ENCODE measurements at regions not wholly inside any gene's neighbourhood (a gene's known extent, or its start where the extent isn't known, plus 50 kb on each side); places are given as distances from the start of the nearest gene placed in this dataset.

DNA sequence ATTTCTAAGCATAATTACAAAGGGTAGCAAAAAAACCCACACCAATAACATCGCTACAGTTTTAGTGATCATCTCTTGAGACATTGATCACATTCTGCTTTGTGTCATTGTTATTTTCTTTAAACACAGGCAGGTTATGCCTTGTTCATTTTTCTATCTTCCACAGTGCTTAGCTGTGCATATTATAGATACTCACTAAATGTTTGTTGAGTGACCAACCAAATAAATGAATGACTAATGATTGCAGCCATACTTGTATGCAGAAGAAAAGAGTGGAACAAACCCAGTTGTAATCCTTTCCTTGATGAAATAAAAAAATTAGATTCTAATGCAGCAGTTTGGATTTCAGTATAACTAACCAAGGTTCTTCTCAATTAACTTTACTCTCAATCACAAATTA, 81.0 kb upstream of the RASSF8 start:
- TF ChIP-seq, protein P1, sequence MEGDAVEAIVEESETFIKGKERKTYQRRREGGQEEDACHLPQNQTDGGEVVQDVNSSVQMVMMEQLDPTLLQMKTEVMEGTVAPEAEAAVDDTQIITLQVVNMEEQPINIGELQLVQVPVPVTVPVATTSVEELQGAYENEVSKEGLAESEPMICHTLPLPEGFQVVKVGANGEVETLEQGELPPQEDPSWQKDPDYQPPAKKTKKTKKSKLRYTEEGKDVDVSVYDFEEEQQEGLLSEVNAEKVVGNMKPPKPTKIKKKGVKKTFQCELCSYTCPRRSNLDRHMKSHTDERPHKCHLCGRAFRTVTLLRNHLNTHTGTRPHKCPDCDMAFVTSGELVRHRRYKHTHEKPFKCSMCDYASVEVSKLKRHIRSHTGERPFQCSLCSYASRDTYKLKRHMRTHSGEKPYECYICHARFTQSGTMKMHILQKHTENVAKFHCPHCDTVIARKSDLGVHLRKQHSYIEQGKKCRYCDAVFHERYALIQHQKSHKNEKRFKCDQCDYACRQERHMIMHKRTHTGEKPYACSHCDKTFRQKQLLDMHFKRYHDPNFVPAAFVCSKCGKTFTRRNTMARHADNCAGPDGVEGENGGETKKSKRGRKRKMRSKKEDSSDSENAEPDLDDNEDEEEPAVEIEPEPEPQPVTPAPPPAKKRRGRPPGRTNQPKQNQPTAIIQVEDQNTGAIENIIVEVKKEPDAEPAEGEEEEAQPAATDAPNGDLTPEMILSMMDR (IDR thresholded peaks at IDR 0.05; ENCODE audit: low read depth, low read length): no peak
- no peak overlapping the region for H3K4me3 ChIP-seq (ENCODE audit: low read depth, low read length)
- in situ Hi-C loops (cut with HindIII; ENCODE audit: low sequenced_read_pairs): no loop called here
- no peak for DNase-seq (ENCODE audit: low read depth, low spot score)

DNA sequence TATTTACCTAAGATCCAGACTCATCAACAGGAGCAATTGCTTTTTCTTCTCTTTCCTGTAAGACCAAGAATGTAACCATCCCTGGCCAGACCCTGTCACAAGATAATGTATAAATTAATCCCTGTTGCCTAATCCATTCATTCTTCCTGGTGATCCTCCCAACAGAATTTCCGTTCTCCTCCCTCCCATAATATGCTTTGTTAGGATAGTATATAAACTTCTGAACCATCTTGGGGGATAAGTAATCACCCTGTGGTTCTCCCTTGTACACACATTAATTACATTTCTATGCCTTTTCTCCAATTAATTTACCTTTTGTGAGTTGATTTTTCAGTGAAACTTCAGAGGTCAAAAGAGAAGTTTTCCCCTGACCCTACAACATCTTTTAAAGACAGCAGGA, 76.2 kb upstream of the RASSF8 start:
- in situ Hi-C loops (cut with HindIII; ENCODE audit: low sequenced_read_pairs): no loop called here
- no peak for DNase-seq (ENCODE audit: low read depth, low spot score)
- no peak overlapping the region for H3K4me3 ChIP-seq (ENCODE audit: low read depth, low read length)
- TF ChIP-seq, protein P1 (IDR thresholded peaks at IDR 0.05; ENCODE audit: low read depth, low read length): no peak

DNA sequence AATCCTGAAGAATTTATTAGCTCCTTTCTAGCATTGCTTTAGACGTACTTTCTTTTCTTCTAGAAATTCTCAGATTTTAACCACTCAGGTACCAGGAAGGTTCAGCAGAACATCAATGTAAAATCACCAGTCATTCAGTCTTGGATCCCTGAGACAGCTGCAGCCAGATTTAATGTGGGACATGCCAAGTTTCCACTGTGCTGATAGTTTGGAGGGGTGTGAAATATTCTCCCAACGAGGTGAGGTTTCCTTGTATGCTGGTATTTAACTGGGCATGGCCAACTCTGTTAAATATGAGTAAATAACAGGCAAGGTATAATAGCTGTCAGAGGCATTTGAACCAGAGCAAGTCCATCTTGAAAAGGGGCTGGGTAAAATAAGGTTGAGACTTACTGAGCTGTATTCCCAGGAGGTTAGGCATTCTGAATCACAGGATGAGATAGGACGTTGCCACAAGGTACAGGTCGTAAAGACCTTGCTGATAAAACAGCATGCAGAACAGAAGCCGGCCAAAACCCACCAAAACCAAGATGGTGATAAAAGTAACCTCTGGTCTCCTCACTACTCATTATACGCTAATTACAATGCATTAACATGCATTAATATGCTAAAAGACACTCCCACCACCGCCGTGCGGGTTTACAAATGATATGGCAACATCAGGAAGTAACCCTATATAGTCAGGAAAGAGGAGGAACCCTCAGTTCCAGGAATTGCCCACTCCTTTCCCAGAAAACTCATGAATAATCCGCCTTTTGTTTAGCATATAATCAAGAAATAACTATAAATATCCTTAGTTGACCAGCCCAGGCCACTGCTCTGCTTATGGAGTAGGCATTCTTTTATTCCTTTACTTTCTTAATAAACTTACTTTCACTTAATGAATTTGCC, 75.2 kb upstream of the RASSF8 start:
- TF ChIP-seq, protein P1 (IDR thresholded peaks at IDR 0.05; ENCODE audit: low read depth, low read length): no peak
- H3K4me3 ChIP-seq (ENCODE audit: low read depth, low read length): no peak overlapping the region
- DNase-seq (ENCODE audit: low read depth, low spot score): no peak
- in situ Hi-C loops (cut with HindIII; ENCODE audit: low sequenced_read_pairs): no loop called here

DNA sequence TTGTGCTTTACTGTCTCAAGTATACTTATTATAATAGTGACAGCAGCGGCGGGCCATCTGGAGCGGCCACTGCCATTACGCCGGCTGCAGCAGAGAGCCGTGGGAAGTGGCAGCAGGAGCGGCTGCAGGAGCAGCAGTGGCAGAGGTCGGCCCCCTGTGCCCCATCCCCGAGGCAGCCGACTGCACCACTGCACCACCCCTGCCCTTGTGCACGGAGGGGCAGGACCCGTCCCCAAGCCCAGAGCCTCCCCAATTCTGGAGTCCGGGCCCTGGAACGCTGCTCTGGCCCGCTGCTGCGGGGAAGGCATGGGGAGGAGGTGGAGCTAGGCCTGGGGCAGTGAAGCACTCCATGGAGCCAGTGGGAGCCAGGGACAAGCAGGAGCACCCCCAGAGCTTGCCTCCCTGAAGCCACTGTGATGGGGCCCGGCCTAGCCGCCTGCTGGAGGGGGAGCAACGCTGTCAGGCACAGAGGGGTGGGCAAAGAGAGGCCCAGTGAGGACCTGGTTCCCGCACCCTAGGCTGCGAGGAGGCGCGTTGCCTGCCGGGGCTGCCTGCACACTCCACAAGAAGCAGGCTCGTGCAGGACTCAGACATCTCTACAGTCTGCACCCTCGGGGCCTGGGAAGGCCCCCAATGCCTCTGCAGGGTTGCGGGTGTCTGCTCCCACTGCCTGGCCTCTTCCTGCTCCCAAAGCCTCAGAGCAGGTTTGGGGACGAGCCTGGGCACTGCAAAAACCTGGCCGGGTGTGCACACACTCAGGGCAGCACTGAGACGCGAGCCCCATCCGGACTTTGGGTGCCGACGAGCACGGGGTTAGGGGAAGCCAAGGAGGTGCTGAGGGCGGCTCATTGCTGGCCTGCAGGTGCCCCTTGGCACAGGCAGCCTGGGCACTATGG, 74.2 kb upstream of the RASSF8 start:
- DNase-seq (ENCODE audit: low read depth, low spot score): no peak
- in situ Hi-C loops (cut with HindIII; ENCODE audit: low sequenced_read_pairs): no loop called here
- TF ChIP-seq, protein P1 (IDR thresholded peaks at IDR 0.05; ENCODE audit: low read depth, low read length): no peak
- H3K4me3 ChIP-seq (ENCODE audit: low read depth, low read length): no peak overlapping the region

DNA sequence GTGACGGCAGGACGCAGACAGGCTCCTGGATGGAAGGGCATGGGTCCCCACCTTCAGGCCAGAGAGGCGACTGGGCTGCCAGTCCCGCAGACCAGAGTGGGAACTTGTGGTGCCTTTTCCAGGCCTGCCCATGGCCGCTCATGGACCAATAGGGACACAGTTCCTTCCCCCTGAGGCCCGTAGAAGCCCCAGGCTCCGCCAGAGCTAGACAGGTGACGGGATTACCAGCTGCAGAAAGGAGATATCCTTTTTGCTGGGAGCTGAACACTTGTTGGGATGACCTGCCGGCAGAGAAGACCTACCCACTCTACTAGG, 73.6 kb upstream of the RASSF8 start:
- in situ Hi-C loops (cut with HindIII; ENCODE audit: low sequenced_read_pairs): no loop called here

DNA sequence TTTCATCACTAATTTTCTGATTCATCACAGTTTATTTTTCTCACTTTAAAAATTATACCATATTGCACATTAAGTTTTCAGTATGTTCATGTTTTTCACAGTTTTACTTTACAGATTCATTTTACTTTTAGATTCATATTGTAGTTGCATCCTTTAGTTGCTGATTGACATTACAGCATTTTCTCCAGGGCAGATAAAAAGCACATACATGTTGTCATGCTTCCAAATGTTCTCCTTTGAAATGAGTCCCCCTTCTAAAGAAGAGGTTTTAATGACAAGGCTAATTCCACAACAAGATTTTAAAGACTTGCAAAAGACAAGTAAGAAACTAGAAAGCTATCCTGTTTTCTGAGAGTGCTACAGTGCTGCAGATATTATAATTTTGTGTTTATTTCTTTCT, 72.1 kb upstream of the RASSF8 start:
- in situ Hi-C loops (cut with HindIII; ENCODE audit: low sequenced_read_pairs): no loop called here
- TF ChIP-seq, protein P1 (IDR thresholded peaks at IDR 0.05; ENCODE audit: low read depth, low read length): no peak
- no peak overlapping the region for H3K4me3 ChIP-seq (ENCODE audit: low read depth, low read length)
- no peak for DNase-seq (ENCODE audit: low read depth, low spot score)

More for the DNA sequence above, 73.6 kb upstream of the RASSF8 start:
- TF ChIP-seq, protein P1 (IDR thresholded peaks at IDR 0.05; ENCODE audit: low read depth, low read length): no peak
- no peak for DNase-seq (ENCODE audit: low read depth, low spot score)
- H3K4me3 ChIP-seq (ENCODE audit: low read depth, low read length): no peak overlapping the region
